ENCODE measurements at regions not wholly inside any gene's neighbourhood (a gene's known extent, or its start where the extent isn't known, plus 50 kb on each side); places are given as distances from the start of the nearest gene placed in this dataset.
"Not testable (repeated sequence)": the region's sequence is repeated elsewhere in the genome, so short reads cannot be mapped to it uniquely, and the experiment has no call there.

DNA sequence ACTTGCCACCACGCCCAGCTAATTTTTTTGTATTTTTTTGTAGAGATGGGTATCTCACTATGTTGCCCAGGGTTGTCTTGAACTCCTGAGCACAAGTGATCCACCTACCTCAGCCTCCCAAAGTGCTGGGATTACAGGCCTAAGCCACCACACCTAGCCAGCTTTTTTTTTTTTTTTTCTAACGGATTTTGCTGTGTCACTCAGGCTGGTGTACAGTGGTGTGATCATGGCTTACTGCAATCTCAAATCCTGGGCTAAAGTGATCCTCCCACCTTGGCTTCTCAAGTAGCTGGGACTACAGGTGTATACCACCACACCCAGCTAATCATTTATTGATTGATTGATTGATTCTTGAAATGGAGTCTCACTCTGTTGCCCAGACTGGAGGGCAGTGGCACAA, 106.0 kb upstream of the TRIM24 start:
- no peaks in the 10 kb centered on the region for H3K4me1 Mint-ChIP-seq (ENCODE audit: low read depth in 2 of 2)
- peaks cover 8% of the 10 kb centered on the region in 2 donors for H3K9me3 Mint-ChIP-seq
- ATAC-seq (replicated peaks), result no peak
- no peaks in the 10 kb centered on the region for H3K27me3 Mint-ChIP-seq
- no peak overlapping the region for H3K27ac Mint-ChIP-seq
- H3K4me3 Mint-ChIP-seq, result no peak overlapping the region
- no peak for DNase-seq
- peaks cover 6% of the 10 kb centered on the region for H3K36me3 Mint-ChIP-seq (ENCODE audit: insufficient read depth)

DNA sequence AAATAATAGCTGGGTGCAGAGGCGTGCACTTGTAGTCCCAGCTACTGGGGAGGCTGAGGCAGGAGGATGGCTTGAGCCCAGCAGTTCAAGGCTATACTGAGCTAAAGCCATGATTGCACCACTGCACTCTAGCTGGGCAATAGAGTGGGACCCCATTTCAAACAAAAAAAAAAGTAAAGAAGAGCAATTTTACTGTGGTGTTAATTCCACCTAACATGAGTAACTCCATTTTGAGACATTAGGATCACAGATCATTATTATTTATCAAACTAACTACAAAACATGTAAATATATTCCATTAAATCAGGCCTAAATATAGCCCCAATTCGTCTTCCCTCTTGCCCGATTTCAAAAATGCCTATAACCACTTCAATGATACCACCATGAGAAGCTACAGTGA, 104.8 kb upstream of the TRIM24 start:
- DNase-seq (no peak), ATAC-seq (replicated peaks) (no peak)
- Mint-ChIP-seq H3K4me3 (no peak overlapping the region), H3K27me3 (no peaks in the 10 kb centered on the region), H3K9me3 (peaks cover 8% of the 10 kb centered on the region in 2 donors), H3K27ac (no peak overlapping the region), H3K4me1 (ENCODE audit: low read depth in 2 of 2) (no peaks in the 10 kb centered on the region), H3K36me3 (ENCODE audit: insufficient read depth) (peaks cover 6% of the 10 kb centered on the region)

DNA sequence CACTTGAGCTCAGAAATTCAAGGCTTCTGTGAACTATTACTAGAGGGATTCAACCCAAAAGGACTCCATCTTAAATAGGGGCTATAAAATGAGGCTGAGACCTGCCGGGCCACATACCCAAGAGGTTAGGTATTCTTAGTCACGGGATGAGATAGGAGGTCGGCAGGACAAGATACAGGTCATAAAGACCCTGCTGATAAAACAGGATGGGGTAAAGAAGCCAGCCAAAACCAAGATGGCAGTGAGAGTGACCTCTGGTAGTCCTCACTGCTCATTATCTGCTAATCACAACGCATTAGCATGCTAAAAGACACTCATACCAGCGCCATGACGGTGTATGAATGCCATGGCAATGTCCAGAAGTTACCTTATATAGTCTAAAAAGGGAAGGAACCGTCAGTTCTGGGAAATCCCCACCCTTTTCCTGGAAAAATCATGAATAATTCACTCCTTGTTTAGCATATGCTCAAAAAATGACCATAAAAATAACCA, 101.2 kb upstream of the TRIM24 start:
- ATAC-seq (replicated peaks), result no peak
- no peak for DNase-seq
- Mint-ChIP-seq H3K27ac (no peak overlapping the region), H3K36me3 (ENCODE audit: insufficient read depth) (peaks cover 6% of the 10 kb centered on the region), H3K4me3 (no peak overlapping the region), H3K9me3 (peaks cover 0 to 2% of the 10 kb centered on the region in 2 donors), H3K4me1 (ENCODE audit: low read depth in 2 of 2) (no peaks in the 10 kb centered on the region), H3K27me3 (no peaks in the 10 kb centered on the region)

DNA sequence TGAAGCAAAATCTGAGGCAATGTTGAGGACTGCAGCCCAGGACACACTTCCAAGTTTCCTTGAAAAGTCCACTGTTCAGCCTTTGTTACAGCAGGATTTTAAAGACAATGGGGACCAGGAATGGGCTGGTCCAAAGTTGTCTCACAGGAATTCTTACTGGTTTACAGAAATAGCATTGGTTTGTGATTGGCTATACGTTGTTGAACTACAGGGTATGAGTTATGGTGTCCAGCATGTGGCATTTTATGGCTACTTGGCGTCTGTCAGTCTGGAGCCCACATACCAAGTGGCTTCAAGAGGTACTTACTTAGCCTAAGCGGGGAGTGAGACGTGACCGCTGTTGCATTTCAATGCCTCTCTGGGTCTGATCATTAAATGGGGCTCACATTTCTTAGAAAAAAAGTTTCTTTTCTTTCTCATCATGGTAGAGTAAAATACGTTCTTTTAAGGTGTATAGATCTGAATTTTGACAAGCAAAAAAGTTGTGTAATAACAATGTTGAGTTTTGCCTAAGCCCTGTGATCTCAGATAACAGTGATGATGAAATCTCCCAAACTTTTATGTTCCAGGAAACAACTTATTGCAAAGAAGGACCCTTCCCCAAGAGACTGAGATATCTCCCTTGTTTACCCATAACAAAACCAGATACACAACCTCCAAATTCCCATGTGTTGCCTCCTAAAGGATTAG, 100.0 kb upstream of the TRIM24 start:
- DNase-seq, result no peak
- peaks cover 0 to 2% of the 10 kb centered on the region in 2 donors for H3K9me3 Mint-ChIP-seq
- no peak overlapping the region for H3K27ac Mint-ChIP-seq
- H3K36me3 Mint-ChIP-seq (ENCODE audit: insufficient read depth), result peaks cover 4% of the 10 kb centered on the region
- no peaks in the 10 kb centered on the region for H3K27me3 Mint-ChIP-seq
- ATAC-seq (replicated peaks), result no peak
- no peak overlapping the region for H3K4me3 Mint-ChIP-seq
- no peaks in the 10 kb centered on the region for H3K4me1 Mint-ChIP-seq (ENCODE audit: low read depth in 2 of 2)

DNA sequence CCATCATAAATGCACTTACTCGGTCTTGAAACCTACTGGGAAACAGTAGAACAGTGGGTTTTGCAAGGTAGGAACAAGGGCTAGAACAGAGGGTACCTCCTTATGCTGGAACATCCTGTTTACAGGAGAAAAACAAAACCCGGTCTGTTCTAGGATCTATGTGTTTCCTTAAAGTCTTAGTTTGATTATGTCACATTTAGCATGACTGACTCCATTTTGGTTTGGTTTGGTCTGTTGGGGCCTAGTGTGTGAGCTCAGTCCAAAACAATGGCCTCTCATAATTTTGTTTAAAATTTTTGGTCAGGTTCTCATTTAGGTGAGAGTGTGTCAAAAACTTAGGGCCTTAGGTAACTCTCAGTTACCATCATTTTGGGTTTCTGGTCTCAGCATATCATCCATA, 96.3 kb upstream of the TRIM24 start:
- DNase-seq, result no peak
- Mint-ChIP-seq H3K4me1 (ENCODE audit: low read depth in 2 of 2) (no peaks in the 10 kb centered on the region), H3K36me3 (ENCODE audit: insufficient read depth) (no peaks in the 10 kb centered on the region), H3K27me3 (no peaks in the 10 kb centered on the region), H3K27ac (no peak overlapping the region), H3K9me3 (peaks cover 0 to 3% of the 10 kb centered on the region in 2 donors), H3K4me3 (no peak overlapping the region)
- ATAC-seq (replicated peaks), result no peak

DNA sequence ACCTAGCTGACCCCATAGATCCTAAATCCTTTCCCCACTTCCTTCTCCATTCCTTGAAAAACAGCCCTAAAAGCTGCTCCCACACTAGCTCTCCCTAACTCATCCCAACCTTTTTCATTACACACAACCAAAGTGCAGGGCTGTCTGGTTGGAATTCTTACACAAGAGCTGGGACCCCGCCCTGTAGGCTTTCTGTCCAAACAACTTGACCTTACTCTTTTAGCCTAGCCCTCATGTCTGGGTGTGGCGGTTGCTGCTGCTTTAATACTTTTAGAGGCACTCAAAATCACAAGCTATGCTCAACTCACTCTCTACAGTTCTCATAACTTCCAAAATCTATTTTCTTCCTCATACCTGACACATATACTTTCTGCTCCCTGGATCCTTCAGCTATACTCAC, 93.9 kb upstream of the TRIM24 start:
- H3K4me1 Mint-ChIP-seq (ENCODE audit: low read depth in 2 of 2); H3K27ac Mint-ChIP-seq; DNase-seq; H3K36me3 Mint-ChIP-seq (ENCODE audit: insufficient read depth); H3K9me3 Mint-ChIP-seq; ATAC-seq (replicated peaks); H3K4me3 Mint-ChIP-seq; H3K27me3 Mint-ChIP-seq: not testable (repeated sequence)

DNA sequence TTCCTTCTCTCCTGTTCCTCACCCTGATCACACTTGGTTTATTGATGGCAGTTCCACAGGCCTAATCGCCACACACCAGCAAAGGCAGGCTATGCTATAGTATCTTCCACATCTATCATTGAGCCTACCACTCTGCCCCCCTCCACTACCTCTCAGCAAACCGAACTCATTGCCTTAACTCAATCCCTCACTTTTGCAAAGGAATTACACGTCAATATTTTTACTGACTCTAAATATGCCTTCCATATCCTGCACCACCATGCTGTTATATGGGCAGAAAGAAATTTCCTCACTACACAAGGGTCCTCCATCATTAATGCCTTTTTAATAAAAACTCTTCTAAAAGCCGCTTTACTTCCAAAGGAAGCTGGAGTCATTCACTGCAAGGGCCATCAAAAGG, 93.4 kb upstream of the TRIM24 start:
- not testable (repeated sequence) for H3K4me3 Mint-ChIP-seq; H3K27me3 Mint-ChIP-seq; H3K4me1 Mint-ChIP-seq (ENCODE audit: low read depth in 2 of 2); H3K36me3 Mint-ChIP-seq (ENCODE audit: insufficient read depth); DNase-seq; H3K9me3 Mint-ChIP-seq; H3K27ac Mint-ChIP-seq; ATAC-seq (replicated peaks)

DNA sequence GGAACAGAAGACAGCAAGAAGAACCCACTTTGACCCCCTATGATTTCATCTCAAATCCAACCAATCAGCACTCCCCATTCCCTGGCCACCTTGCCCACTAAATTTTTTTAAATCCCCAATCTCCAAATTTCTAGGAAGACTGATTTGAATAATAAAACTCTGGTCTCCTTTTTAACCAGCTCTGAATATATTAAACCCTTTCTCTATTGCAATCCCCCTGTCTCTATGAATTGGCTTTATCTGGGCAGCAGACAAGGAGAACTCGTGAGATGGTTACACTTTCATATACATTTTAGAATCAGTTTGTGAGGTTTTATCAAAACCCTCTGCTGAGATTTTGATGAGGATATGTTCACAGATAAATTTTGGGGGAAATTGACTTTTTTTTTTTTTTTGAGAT, 90.3 kb upstream of the TRIM24 start:
- ATAC-seq (replicated peaks) (no peak), DNase-seq (no peak)
- no peaks in the 10 kb centered on the region for H3K4me1 Mint-ChIP-seq (ENCODE audit: low read depth in 2 of 2)
- no peak overlapping the region for H3K4me3 Mint-ChIP-seq
- H3K27ac Mint-ChIP-seq, result no peak overlapping the region
- H3K36me3 Mint-ChIP-seq (ENCODE audit: insufficient read depth), result no peaks in the 10 kb centered on the region
- peaks cover 6% of the 10 kb centered on the region in 2 donors for H3K9me3 Mint-ChIP-seq
- H3K27me3 Mint-ChIP-seq, result peaks cover 0 to 7% of the 10 kb centered on the region in 2 donors

DNA sequence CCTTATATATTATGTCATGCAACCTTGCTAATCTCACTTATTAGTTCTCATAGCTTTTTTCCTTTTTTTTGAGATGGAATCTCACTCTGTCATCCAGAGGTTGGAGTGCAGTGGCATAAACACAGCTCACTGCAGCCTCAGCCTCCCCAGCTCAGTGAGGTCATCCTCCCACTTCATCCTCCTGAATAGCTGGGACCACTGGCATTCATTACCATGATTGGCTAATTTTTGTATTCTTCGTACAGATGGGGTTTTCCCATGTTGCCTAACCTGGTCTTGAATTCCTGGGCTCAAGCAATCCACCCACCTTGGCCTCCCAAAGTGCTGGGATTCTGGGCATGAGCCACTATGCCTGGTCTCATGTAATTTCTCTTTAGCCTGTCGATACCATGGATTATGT, 89.1 kb upstream of the TRIM24 start:
- no peak overlapping the region for H3K27ac Mint-ChIP-seq
- H3K36me3 Mint-ChIP-seq (ENCODE audit: insufficient read depth), result peaks cover 2% of the 10 kb centered on the region
- H3K27me3 Mint-ChIP-seq, result peaks cover 0 to 7% of the 10 kb centered on the region in 2 donors
- DNase-seq (no peak), ATAC-seq (replicated peaks) (no peak)
- H3K4me3 Mint-ChIP-seq, result no peak overlapping the region
- no peaks in the 10 kb centered on the region for H3K4me1 Mint-ChIP-seq (ENCODE audit: low read depth in 2 of 2)
- peaks cover 6% of the 10 kb centered on the region in 2 donors for H3K9me3 Mint-ChIP-seq

DNA sequence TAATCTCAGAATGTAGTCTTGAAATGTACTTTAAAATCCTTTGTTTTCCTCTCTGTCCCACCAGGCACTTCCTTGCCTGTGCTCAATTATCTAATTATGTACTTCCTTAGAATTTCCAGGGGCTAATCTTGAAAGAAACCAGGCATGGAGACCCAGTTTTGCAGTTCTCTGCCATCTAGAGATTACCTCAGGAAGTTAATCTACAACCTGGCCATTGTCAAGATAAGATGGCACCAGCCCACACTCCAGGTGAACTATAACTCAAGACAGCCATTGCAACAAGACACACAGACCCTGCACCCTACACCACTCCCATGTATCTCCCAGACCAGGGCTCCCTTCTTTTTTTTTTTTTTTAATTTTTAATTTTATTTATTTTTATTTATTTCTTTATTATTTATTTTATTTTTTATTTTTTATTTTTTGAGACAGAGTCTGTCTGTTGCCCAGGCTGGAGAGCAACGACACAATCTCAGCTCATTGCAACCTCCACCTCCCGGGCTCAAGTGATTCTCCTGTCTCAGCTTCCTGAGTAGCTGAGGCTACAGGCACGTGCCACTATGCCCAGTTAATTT, 85.9 kb upstream of the TRIM24 start:
- peaks cover 5 to 7% of the 10 kb centered on the region in 2 donors for H3K27me3 Mint-ChIP-seq
- H3K4me3 Mint-ChIP-seq, result no peak overlapping the region
- DNase-seq (no peak), ATAC-seq (replicated peaks) (no peak)
- H3K27ac Mint-ChIP-seq, result no peak overlapping the region
- H3K4me1 Mint-ChIP-seq (ENCODE audit: low read depth in 2 of 2), result no peaks in the 10 kb centered on the region
- peaks cover 4 to 6% of the 10 kb centered on the region in 2 donors for H3K9me3 Mint-ChIP-seq
- peaks cover 3% of the 10 kb centered on the region for H3K36me3 Mint-ChIP-seq (ENCODE audit: insufficient read depth)

DNA sequence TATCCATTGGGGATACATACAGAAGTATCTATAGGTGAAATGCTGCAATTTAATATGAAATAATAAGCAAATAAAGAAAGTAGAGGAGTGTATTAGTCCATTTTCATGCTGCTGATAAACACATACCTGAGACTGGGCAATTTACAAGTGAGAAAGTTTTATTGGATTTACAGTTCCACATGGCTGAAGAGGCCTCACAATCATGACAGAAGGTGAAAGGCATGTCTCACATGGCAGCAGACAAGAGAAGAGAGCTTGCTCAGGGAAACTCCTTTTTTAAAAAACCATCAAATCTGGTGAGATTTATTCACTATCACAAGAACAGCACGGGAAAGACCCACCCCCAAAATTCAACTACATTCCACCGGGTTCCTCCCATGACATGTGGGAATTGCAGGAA, 82.8 kb upstream of the TRIM24 start:
- DNase-seq, result no peak
- Mint-ChIP-seq H3K9me3 (peaks cover 0 to 1% of the 10 kb centered on the region in 2 donors), H3K4me3 (no peak overlapping the region), H3K27ac (no peak overlapping the region), H3K36me3 (ENCODE audit: insufficient read depth) (peaks cover 3% of the 10 kb centered on the region), H3K4me1 (ENCODE audit: low read depth in 2 of 2) (no peaks in the 10 kb centered on the region), H3K27me3 (peaks cover 0 to 11% of the 10 kb centered on the region in 2 donors)
- ATAC-seq (replicated peaks), result no peak

DNA sequence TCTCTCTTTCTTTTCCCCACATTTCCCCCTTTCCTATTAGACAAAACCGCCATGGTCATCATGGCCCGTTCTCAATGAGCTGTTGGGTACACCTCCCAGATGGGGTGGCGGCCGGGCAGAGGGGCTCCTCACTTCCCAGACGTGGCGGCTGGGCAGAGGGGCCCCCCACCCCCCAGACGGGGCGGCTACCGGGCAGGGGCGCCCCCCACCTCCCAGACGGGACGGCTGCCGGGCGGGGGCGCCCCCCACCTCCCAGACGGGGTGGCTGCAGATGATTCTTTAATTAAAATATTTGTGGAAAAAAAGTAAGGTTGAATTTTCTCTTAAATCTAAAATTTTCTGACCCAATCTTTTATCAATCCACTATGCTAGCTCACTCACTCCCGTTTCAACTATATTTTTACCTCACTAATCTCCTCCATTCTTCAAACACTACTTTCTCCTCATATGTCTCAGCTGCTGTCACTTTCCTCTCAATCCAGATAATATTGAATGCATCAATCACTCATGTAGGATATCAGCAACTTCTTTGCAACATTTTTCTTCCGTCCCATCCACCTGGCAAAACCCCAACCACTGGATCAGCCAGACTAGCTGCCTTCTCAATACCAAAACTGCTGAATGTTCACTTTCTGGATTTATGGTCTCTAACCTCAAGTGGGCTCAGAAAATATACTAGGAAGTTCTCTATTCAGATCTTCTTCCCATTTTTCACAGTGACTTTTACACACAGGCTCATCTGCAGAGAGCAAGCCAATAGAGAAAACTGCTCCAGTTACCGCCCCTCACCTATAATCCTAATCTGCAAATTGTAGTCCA, 81.1 kb upstream of the TRIM24 start:
- Mint-ChIP-seq H3K4me1 (ENCODE audit: low read depth in 2 of 2) (no peaks in the 10 kb centered on the region), H3K27me3 (peaks cover 0 to 11% of the 10 kb centered on the region in 2 donors), H3K9me3 (peaks cover 0 to 1% of the 10 kb centered on the region in 2 donors), H3K4me3 (no peak overlapping the region), H3K27ac (no peak overlapping the region), H3K36me3 (ENCODE audit: insufficient read depth) (peaks cover 3% of the 10 kb centered on the region)
- ATAC-seq (replicated peaks) (no peak), DNase-seq (no peak)

DNA sequence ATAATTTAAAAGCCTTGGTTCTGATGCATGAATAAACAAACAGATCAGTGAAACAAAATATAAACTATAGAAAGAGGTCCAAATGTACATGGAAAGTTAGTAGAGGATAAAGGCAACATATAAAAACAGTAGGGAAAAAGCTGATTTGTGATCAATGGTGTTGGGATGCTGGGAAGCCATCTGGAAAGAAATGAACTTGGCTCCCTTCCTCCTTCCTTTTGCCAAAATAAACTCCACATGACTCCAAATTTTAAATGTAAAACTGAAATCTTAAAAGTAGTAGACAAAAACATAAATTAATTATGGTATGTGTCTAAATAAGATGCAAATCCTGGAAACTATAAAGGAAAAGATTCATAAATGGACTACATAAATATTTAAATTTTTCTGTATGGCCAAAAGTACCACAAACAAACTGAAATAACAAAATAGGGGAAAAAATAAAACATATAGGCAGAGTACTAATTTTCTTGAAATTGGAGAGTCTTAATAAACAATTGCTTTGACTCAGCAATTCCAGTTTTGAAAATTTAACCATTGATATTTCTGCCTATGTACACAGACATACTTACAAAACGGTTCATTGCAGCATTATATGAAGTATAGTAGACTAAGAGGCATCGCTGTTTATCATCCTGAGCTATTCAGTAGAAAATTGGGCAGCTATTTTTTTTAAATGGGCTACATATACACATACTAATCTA, 77.0 kb upstream of the TRIM24 start:
- Mint-ChIP-seq H3K9me3 (peaks cover 0 to 1% of the 10 kb centered on the region in 2 donors), H3K27me3 (peaks cover 0 to 11% of the 10 kb centered on the region in 2 donors), H3K4me3 (no peak overlapping the region), H3K36me3 (ENCODE audit: insufficient read depth) (no peaks in the 10 kb centered on the region), H3K4me1 (ENCODE audit: low read depth in 2 of 2) (no peaks in the 10 kb centered on the region), H3K27ac (no peak overlapping the region)
- DNase-seq (no peak), ATAC-seq (replicated peaks) (no peak)

Data from effector memory CD8-positive, alpha-beta T cell (primary cell).